Left lung (tissue), 4 donors: ENCODE measurements at regions not wholly inside any gene's neighbourhood (a gene's known extent, or its start where the extent isn't known, plus 50 kb on each side); places are given as distances from the start of the nearest gene placed in this dataset.

Experiments
- ATAC-seq: fragments of 200-7000 bp; cut with Tn5 transposase; one replicate; pipeline ENCODE4 v1.9.1; 2020; ENCODE audit warnings: moderate library complexity
- DNase-seq, 4 donors: peaks; one replicate each; pipeline ENCODE4 v3.0.0-alpha.2; 2013 to 2020
- H3K27ac ChIP-seq, 2 donors: fragments of 200-600 bp; sonication (generic) in 1 of 2; one replicate each; pipeline versions ENCODE4 v1.5.0 to v1.8.0; 2020 to 2021
- H3K27me3 ChIP-seq, 2 donors: fragments of 200-600 bp; sonication (generic) in 1 of 2; one replicate each; pipeline versions ENCODE4 v1.5.0 to v1.8.0; 2020 to 2021
- H3K36me3 ChIP-seq, 2 donors: fragments of 200-600 bp; sonication (generic) in 1 of 2; one replicate each; pipeline versions ENCODE4 v1.5.0 to v1.8.0; 2020 to 2021
- H3K4me1 ChIP-seq, 2 donors: fragments of 200-600 bp; one replicate each; pipeline ENCODE4 v1.8.0; 2021
- H3K4me3 ChIP-seq, 2 donors: fragments of 200-600 bp; sonication (generic) in 1 of 2; one replicate each; pipeline versions ENCODE4 v1.5.0 to v1.8.0; 2020 to 2021; ENCODE audit warnings: mild to moderate bottlenecking in 1 of 2
- H3K9me3 ChIP-seq, 2 donors: fragments of 200-600 bp; sonication (generic) in 1 of 2; one replicate each; pipeline versions ENCODE4 v1.5.0 to v1.8.0; 2020 to 2021
- CTCF ChIP-seq, 2 donors: fragments of 200-600 bp; sonication (generic) in 1 of 2; IDR thresholded peaks; one replicate each; pipeline versions ENCODE4 v1.5.0 to v1.8.0; 2021; ENCODE audit warnings: antibody characterized with exemption in 2 of 2
- intact Hi-C, 2 donors: fragments of 100-400 bp; cut with DNase I; formaldehyde crosslinking; loops; one replicate each; pipeline versions ENCODE4 v1.11.2 to v1.14.2; 2022
- donor health status: DM: no; HTN: yes; CAD: no.
- donor health status: DM: no; HTN: no; CAD: no.

- H3K36me3 ChIP-seq = no peaks in the 10 kb centered on the region
- H3K27ac ChIP-seq = no peak overlapping the region
- no peaks in the 10 kb centered on the region for H3K27me3 ChIP-seq
- no peak for DNase-seq
- intact Hi-C loops = no loop called here
- ATAC-seq = no peak
- H3K4me3 ChIP-seq = no peak overlapping the region
- no peaks in the 10 kb centered on the region for H3K4me1 ChIP-seq
- H3K9me3 ChIP-seq = no peaks in the 10 kb centered on the region
- TF ChIP-seq CTCF (IDR thresholded peaks at IDR 0.05) = no peak
Measured at GRCh38 chr5:92002721-92003274, 619.7 kb upstream of the ARRDC3 start.

GRCh38 chr5:91998774-91999173 is 615.7 kb upstream of the ARRDC3 start:
- H3K4me3 ChIP-seq = no peak overlapping the region
- H3K4me1 ChIP-seq = no peaks in the 10 kb centered on the region
- H3K9me3 ChIP-seq = no peaks in the 10 kb centered on the region
- no peak for ATAC-seq
- H3K27ac ChIP-seq = no peak overlapping the region
- no peaks in the 10 kb centered on the region for H3K27me3 ChIP-seq
- no peak for TF ChIP-seq CTCF (IDR thresholded peaks at IDR 0.05)
- intact Hi-C loops = no loop called here
- no peaks in the 10 kb centered on the region for H3K36me3 ChIP-seq
- no peak for DNase-seq

GRCh38 chr5:91983869-91984268 is 600.8 kb upstream of the ARRDC3 start:
- no peak for TF ChIP-seq CTCF (IDR thresholded peaks at IDR 0.05)
- Histone ChIP-seq H3K9me3 (no peaks in the 10 kb centered on the region), H3K4me1 (no peaks in the 10 kb centered on the region), H3K36me3 (no peaks in the 10 kb centered on the region), H3K27ac (no peak overlapping the region), H3K4me3 (no peak overlapping the region), H3K27me3 (no peaks in the 10 kb centered on the region)
- intact Hi-C loops = no loop called here
- ATAC-seq (no peak), DNase-seq (no peak)

DNA sequence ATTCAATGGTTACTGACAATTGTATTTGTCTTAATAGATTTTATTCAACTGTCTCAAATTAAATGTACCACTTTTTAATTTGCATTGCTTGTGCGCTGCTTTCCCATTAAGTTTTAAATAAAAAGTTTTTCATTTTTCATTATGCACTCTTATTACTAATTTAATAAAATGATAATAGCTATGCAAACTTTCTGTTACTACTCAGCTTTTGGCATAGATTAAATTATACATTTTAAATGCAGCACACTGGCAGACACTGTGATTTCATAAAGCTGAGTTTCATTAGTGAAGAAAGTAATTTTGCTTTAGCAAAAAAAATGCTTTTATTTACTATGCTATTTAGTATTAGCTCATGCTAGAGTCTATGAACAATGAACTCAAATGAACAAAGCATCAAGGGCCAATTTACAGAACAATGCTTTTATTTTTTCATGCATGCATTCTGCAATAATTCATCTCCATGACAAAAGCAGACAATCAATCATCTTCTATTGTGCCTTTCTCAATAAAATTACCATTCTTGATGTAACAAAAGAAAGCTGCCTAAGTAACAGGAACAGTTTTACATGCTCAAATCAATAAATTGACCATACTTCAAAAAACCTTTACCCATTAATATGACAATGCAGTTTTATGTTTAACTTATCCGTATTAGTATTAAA is 595.2 kb upstream of the ARRDC3 start:
- H3K9me3 ChIP-seq = no peaks in the 10 kb centered on the region
- no peaks in the 10 kb centered on the region for H3K27me3 ChIP-seq
- ATAC-seq (no peak), DNase-seq (no peak)
- H3K36me3 ChIP-seq = no peaks in the 10 kb centered on the region
- intact Hi-C loops = no loop called here
- TF ChIP-seq CTCF (IDR thresholded peaks at IDR 0.05) = no peak
- H3K4me1 ChIP-seq = no peaks in the 10 kb centered on the region
- H3K4me3 ChIP-seq = no peak overlapping the region
- no peak overlapping the region for H3K27ac ChIP-seq

DNA sequence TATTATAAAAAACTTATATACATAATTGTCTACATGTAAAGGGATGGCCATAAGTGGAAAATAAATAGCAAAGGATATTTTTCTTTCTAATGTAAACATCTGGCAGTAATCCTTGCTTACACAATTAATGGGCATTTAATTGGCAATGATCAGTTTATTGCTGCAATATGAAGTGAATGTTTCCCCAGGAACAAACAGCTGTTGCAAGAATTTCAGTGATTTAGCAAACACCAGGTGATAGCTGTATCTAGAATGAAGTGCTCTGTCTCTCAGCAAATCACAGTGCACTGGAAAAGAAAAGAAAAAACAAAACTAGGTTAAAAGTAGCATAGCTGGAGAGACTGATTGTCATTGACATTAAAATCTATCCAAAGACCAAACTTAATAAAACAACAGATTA is 594.5 kb upstream of the ARRDC3 start:
- Histone ChIP-seq H3K4me3 (no peak overlapping the region), H3K9me3 (no peaks in the 10 kb centered on the region), H3K36me3 (no peaks in the 10 kb centered on the region), H3K27me3 (no peaks in the 10 kb centered on the region), H3K4me1 (no peaks in the 10 kb centered on the region), H3K27ac (no peak overlapping the region)
- TF ChIP-seq CTCF (IDR thresholded peaks at IDR 0.05) = no peak
- intact Hi-C loops = no loop called here
- DNase-seq (no peak), ATAC-seq (no peak)
